NCI-H2029 treated with DMSO at 0.1 percent for 48 hours (cell line): ENCODE measurements at regions not wholly inside any gene's neighbourhood (a gene's known extent, or its start where the extent isn't known, plus 50 kb on each side); places are given as distances from the start of the nearest gene placed in this dataset.

ENCODE experiments used
- DNase-seq: peaks from one replicate; lab custom pipeline; 2025; lab: John Stamatoyannopoulos, UW

- DNase-seq, result no peak
Observed at GRCh38 chr7:67843001-67843565, 846.5 kb downstream of the TYW1 start.

- DNase-seq, result no peak
Observed at GRCh38 chr7:67843615-67844014, 847.0 kb downstream of the TYW1 start.

GRCh38 chr7:67847092-67847787, 850.6 kb downstream of the TYW1 start:
- DNase-seq, result no peak

GRCh38 chr7:67854221-67855178, 857.9 kb downstream of the TYW1 start:
- no peak for DNase-seq

- DNase-seq, result no peak
Observed at GRCh38 chr7:67855322-67855721, 858.7 kb downstream of the TYW1 start.

GRCh38 chr7:67856046-67856445, 859.4 kb downstream of the TYW1 start:
- DNase-seq, result no peak

GRCh38 chr7:67857698-67858097, 861.1 kb downstream of the TYW1 start:
- DNase-seq, result no peak

- no peak for DNase-seq
Observed at GRCh38 chr7:67858931-67859330, 862.3 kb downstream of the TYW1 start.

- DNase-seq, result no peak
Observed at GRCh38 chr7:67863911-67864310, 867.3 kb downstream of the TYW1 start.

GRCh38 chr7:67866054-67866453, 869.4 kb downstream of the TYW1 start:
- DNase-seq, result no peak

- DNase-seq, result no peak
Observed at GRCh38 chr7:67866812-67867211, 870.2 kb downstream of the TYW1 start.

- no peak for DNase-seq
Observed at GRCh38 chr7:67870396-67870795, 873.8 kb downstream of the TYW1 start.

- DNase-seq, result no peak
Observed at GRCh38 chr7:67875558-67875957, 878.9 kb downstream of the TYW1 start.

- no peak for DNase-seq
Observed at GRCh38 chr7:67878808-67879207, 882.2 kb downstream of the TYW1 start.

- DNase-seq, result no peak
Observed at GRCh38 chr7:67882843-67883242, 886.2 kb downstream of the TYW1 start.

- no peak for DNase-seq
Observed at GRCh38 chr7:67890316-67890715, 893.7 kb downstream of the TYW1 start.

GRCh38 chr7:67894746-67895145, 898.1 kb downstream of the TYW1 start:
- DNase-seq, result no peak

- DNase-seq, result no peak
Observed at GRCh38 chr7:67896721-67897120, 900.1 kb downstream of the TYW1 start.

- no peak for DNase-seq
Observed at GRCh38 chr7:67900456-67900855, 903.8 kb downstream of the TYW1 start.

GRCh38 chr7:67901808-67902480, 905.3 kb downstream of the TYW1 start:
- no peak for DNase-seq

- no peak for DNase-seq
Observed at GRCh38 chr7:67907792-67908191, 911.2 kb downstream of the TYW1 start.

GRCh38 chr7:67912437-67912836, 915.8 kb downstream of the TYW1 start:
- no peak for DNase-seq
